ENCODE measurements at regions not wholly inside any gene's neighbourhood (a gene's known extent, or its start where the extent isn't known, plus 50 kb on each side); places are given as distances from the start of the nearest gene placed in this dataset.
"Not testable (repeated sequence)": the region's sequence is repeated elsewhere in the genome, so short reads cannot be mapped to it uniquely, and the experiment has no call there.

GRCh38 chr4:27126895-27127294 lies 266.3 kb downstream of the STIM2 start:
- TF ChIP-seq EZH2 (IDR thresholded peaks at IDR 0.05; ENCODE audit: insufficient read depth, poor library complexity, severe bottlenecking); EZH2phosphoT487 (IDR thresholded peaks at IDR 0.05; ENCODE audit: insufficient read depth, low read depth): not testable (repeated sequence)
